Endothelial cell of umbilical vein (primary cell): ENCODE measurements at regions not wholly inside any gene's neighbourhood (a gene's known extent, or its start where the extent isn't known, plus 50 kb on each side); places are given as distances from the start of the nearest gene placed in this dataset.

Experiments
- BruUV-seq: library from RNA; stranded (reverse); fragments of 400-500 nt; replicated peaks from 2 replicates; lab custom pipeline; 2021; lab: Mats Ljungman, UMichigan
- CTCF ChIA-PET: fragments of 300-600, 350-600 bp; sonication (Branson Sonifier 250); formaldehyde crosslinking; loops from one replicate; lab custom pipeline; 2021; ENCODE audit warnings: antibody characterized with exemption, inconsistent platforms; lab: Charles Lee
- POLR2A ChIA-PET: fragments of 300-600, 350-600 bp; sonication (Branson Sonifier 250); formaldehyde crosslinking; loops from one replicate; lab custom pipeline; 2021; ENCODE audit warnings: antibody characterized with exemption, inconsistent platforms; lab: Charles Lee
- DNase-seq: peaks from one replicate; pipeline ENCODE4 v3.0.0-alpha.2; 2011; ENCODE audit warnings: low read depth, low spot score
- FAIRE-seq: peaks from 2 replicates; lab custom pipeline; 2011; peaks lifted over from hg19 to GRCh38; lab: Jason Lieb, UNC
- H2AFZ ChIP-seq: 2 replicates; pipeline ENCODE4 v1.6.0; 2012; ENCODE audit warnings: low read depth, low read length, control low read depth, inconsistent platforms
- H3K27ac ChIP-seq: 2 replicates; pipeline ENCODE4 v1.5.1; 2011; ENCODE audit warnings: low read depth, mild to moderate bottlenecking, control low read depth, low read length, moderate library complexity; ENCODE audit not compliant: insufficient read depth
- H3K27me3 ChIP-seq, 2 experiments: 2 replicates each; pipeline versions ENCODE4 v1.6.0 to v1.6.1; 2011; ENCODE audit warnings: low read length in 2 of 2, mixed read lengths in 1 of 2; ENCODE audit not compliant: control insufficient read depth in 2 of 2, insufficient read depth in 2 of 2
- H3K36me3 ChIP-seq, 2 experiments: 2 replicates in 1 of 2; 3 replicates in 1 of 2; pipeline ENCODE4 v1.5.1; 2011; ENCODE audit warnings: low read length in 2 of 2, mild to moderate bottlenecking in 1 of 2, moderate library complexity in 1 of 2; ENCODE audit not compliant: control insufficient read depth in 2 of 2, insufficient read depth in 2 of 2; ENCODE audit errors: extremely low read depth in 1 of 2
- H3K4me1 ChIP-seq: 3 replicates; pipeline ENCODE4 v1.5.1; 2011; ENCODE audit warnings: mild to moderate bottlenecking, low read length; ENCODE audit not compliant: control insufficient read depth, insufficient read depth; ENCODE audit errors: extremely low read depth
- H3K4me2 ChIP-seq: 2 replicates; pipeline ENCODE4 v1.6.1; 2011; ENCODE audit warnings: low read length, control low read depth, mixed read lengths; ENCODE audit not compliant: insufficient read depth
- H3K4me3 ChIP-seq, 3 experiments: fragments of 200-600 bp in 1 of 3; sonication (generic), shearing (Covaris generic) in 1 of 3; replicated peaks in 1 of 3; 2 replicates each; pipeline ENCODE4 v1.5.1; 2011 to 2016; ENCODE audit warnings: control low read depth in 3 of 3, low read length in 3 of 3, mild to moderate bottlenecking in 2 of 3, inconsistent platforms in 1 of 3, low read depth in 1 of 3, moderate library complexity in 1 of 3; ENCODE audit not compliant: insufficient read depth in 1 of 3
- H3K79me2 ChIP-seq: 2 replicates; pipeline ENCODE4 v1.6.0; 2012; ENCODE audit warnings: low read length, inconsistent platforms; ENCODE audit not compliant: control insufficient read depth, insufficient read depth
- H3K9ac ChIP-seq: replicated peaks from 2 replicates; pipeline ENCODE3; 2011; ENCODE audit warnings: low read length, control low read depth; ENCODE audit not compliant: insufficient read depth; ENCODE audit errors: extremely low read depth
- H3K9me1 ChIP-seq: replicated peaks from 3 replicates; pipeline ENCODE4 v1.6.0; 2011; ENCODE audit warnings: mild to moderate bottlenecking, low read length; ENCODE audit not compliant: control insufficient read depth, insufficient read depth; ENCODE audit errors: extremely low read depth
- H3K9me3 ChIP-seq: replicated peaks from 2 replicates; pipeline ENCODE4 v1.5.1; 2012; ENCODE audit warnings: low read length, inconsistent platforms; ENCODE audit not compliant: control insufficient read depth, insufficient read depth
- H4K20me1 ChIP-seq: replicated peaks from 2 replicates; pipeline ENCODE3; 2011; ENCODE audit warnings: mild to moderate bottlenecking, low read length; ENCODE audit not compliant: control insufficient read depth, insufficient read depth; ENCODE audit errors: extremely low read depth
- EZH2 ChIP-seq: IDR thresholded peaks from 2 replicates; pipeline ENCODE4 v1.6.1; 2012; ENCODE audit warnings: borderline replicate concordance, low read depth, mild to moderate bottlenecking, moderate library complexity, low read length, inconsistent platforms; ENCODE audit not compliant: severe bottlenecking
- FOS ChIP-seq: IDR thresholded peaks from 2 replicates; pipeline ENCODE4 v1.6.1; 2011; ENCODE audit warnings: mild to moderate bottlenecking, low read length, moderate library complexity, borderline replicate concordance; ENCODE audit not compliant: insufficient read depth
- GATA2 ChIP-seq: IDR thresholded peaks from 2 replicates; pipeline ENCODE4 v1.7.0; 2011; ENCODE audit warnings: low read depth, mild to moderate bottlenecking, moderate library complexity, mixed read lengths, low read length; ENCODE audit not compliant: insufficient read length, insufficient read depth
- MYC ChIP-seq: IDR thresholded peaks from one replicate; pipeline ENCODE4 v1.6.1; 2011; ENCODE audit warnings: mild to moderate bottlenecking, low read depth, low read length
- POLR2A ChIP-seq: IDR thresholded peaks from 2 replicates; pipeline ENCODE4 v1.6.1; 2012; ENCODE audit warnings: low read depth, mild to moderate bottlenecking, control low read depth, low read length
- POLR2AphosphoS5 ChIP-seq: IDR thresholded peaks from 2 replicates; pipeline ENCODE4 v1.6.1; 2012; ENCODE audit warnings: low read depth, mild to moderate bottlenecking, control low read depth, low read length, moderate library complexity; ENCODE audit not compliant: insufficient read depth
- dilution Hi-C: fragments of 300-500 bp; cut with MboI; formaldehyde crosslinking; loops from one replicate; pipeline ENCODE4 v1.15.0; 2019; ENCODE audit warnings: low sequenced_read_pairs; ENCODE audit not compliant: extremely low pct_ligation_motif_present
- intact Hi-C: fragments of 100-400 bp; cut with micrococcal nuclease; formaldehyde crosslinking; loops from one replicate; pipeline ENCODE4 v1.10.0; 2022
- TF ChIP-seq, protein P1 (sequence below): IDR thresholded peaks from 2 replicates; pipeline ENCODE4 v1.6.1; 2011; ENCODE audit not compliant: insufficient read depth, insufficient read length

DNA sequence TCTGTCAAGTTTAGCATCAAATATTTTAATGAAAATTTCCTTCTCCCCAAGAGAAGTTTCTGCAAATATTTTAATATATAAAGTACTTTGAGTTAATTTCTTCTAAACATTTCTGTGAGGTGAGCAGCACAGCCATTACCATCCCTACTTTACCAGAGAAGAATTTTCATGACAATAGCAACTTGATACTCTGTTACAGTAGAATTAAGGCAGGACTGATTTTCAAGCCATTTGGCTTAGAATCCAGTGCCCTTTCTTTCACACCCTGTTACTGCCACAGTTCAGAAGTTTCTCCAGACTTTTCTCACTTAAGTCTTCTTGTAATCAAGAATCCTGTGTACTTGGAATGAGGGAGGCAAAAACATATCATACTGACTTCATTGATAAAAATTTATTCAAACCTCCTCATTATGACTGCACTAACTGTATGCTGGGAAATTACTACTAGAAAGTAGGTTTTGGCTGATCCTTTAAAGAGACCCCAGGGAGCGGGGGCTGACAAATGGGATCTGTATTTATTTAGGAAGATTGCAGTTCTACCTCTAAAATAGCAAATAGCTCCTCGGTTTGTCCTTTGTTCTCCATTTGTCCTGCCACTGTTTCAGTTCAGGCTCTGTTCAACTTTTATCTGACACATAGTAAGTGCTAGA, 557.0 kb upstream of the SGO1 start:
- Histone ChIP-seq H2AFZ (no peak overlapping the region), H3K9ac (no peak overlapping the region)
- BruUV-seq: no TSS peak

DNA sequence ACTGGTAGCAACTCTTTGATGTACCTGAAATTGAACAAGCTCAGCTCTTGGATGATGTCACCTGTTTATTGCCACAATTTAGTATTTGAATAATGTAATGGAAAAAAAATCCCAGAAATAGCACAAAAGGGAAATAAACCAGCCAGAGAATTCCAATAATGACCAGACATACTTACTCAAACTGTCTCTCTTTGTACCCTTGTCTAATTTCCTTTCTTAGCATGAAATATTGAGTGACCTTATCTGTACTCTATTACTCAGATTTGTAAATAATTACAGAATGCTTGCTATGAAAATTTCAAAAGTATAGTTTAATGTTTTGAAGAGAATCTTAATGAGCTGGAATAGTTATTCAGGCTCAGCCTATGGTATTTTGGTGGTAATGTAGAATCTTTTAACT, 555.4 kb upstream of the SGO1 start:
- DNase-seq (no peak), FAIRE-seq (no peak)
- Histone ChIP-seq H3K79me2 (no peaks in the 10 kb centered on the region), H3K27me3 (no peaks in the 10 kb centered on the region), H3K4me3 (no peak overlapping the region), H3K36me3 (no peaks in the 10 kb centered on the region), H3K9me3 (no peaks in the 10 kb centered on the region), H2AFZ (no peak overlapping the region), H3K4me1 (no peaks in the 10 kb centered on the region), H4K20me1 (no peaks in the 10 kb centered on the region), H3K4me2 (no peak overlapping the region), H3K9ac (no peak overlapping the region), H3K27ac (no peak overlapping the region), H3K9me1 (no peaks in the 10 kb centered on the region)
- CTCF ChIA-PET: no interaction called here
- POLR2A ChIA-PET: no interaction called here
- dilution Hi-C loops (no loop called here), intact Hi-C loops (loop anchor here (5.0 kb wide), 1 partner anchor 229 kb away; no protein-coding TSS in a partner anchor)
- no TSS peak for BruUV-seq
- TF ChIP-seq FOS: no peak
- no peak for TF ChIP-seq POLR2A
- TF ChIP-seq EZH2: no peak

More for the DNA sequence above, 557.0 kb upstream of the SGO1 start:
- H3K36me3 ChIP-seq: no peaks in the 10 kb centered on the region
- no peak overlapping the region for H3K4me2 ChIP-seq
- no peaks in the 10 kb centered on the region for H4K20me1 ChIP-seq
- no peak overlapping the region for H3K4me3 ChIP-seq
- ChIA-PET CTCF (no interaction called here), POLR2A (no interaction called here)
- FAIRE-seq (no peak), DNase-seq (no peak)
- H3K4me1 ChIP-seq: no peaks in the 10 kb centered on the region
- no peaks in the 10 kb centered on the region for H3K9me3 ChIP-seq
- no peaks in the 10 kb centered on the region for H3K79me2 ChIP-seq
- no peak overlapping the region for H3K27ac ChIP-seq
- dilution Hi-C loops (no loop called here), intact Hi-C loops (loop anchor here (5.0 kb wide), 1 partner anchor 231 kb away; no protein-coding TSS in a partner anchor)
- TF ChIP-seq POLR2AphosphoS5 (no peak), EZH2 (no peak), GATA2 (no peak), FOS (no peak), MYC (no peak)
- TF ChIP-seq, protein P1, sequence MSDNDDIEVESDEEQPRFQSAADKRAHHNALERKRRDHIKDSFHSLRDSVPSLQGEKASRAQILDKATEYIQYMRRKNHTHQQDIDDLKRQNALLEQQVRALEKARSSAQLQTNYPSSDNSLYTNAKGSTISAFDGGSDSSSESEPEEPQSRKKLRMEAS: no peak
- no peaks in the 10 kb centered on the region for H3K9me1 ChIP-seq
- H3K27me3 ChIP-seq: no peaks in the 10 kb centered on the region
